NCI-H1417 treated with DMSO at 0.1 percent for 48 hours (cell line): ENCODE measurements at regions not wholly inside any gene's neighbourhood (a gene's known extent, or its start where the extent isn't known, plus 50 kb on each side); places are given as distances from the start of the nearest gene placed in this dataset.
"Not testable (repeated sequence)": the region's sequence is repeated elsewhere in the genome, so short reads cannot be mapped to it uniquely, and the experiment has no call there.

Source experiments
- DNase-seq: peaks from one replicate; lab custom pipeline; 2025; lab: John Stamatoyannopoulos, UW

DNA sequence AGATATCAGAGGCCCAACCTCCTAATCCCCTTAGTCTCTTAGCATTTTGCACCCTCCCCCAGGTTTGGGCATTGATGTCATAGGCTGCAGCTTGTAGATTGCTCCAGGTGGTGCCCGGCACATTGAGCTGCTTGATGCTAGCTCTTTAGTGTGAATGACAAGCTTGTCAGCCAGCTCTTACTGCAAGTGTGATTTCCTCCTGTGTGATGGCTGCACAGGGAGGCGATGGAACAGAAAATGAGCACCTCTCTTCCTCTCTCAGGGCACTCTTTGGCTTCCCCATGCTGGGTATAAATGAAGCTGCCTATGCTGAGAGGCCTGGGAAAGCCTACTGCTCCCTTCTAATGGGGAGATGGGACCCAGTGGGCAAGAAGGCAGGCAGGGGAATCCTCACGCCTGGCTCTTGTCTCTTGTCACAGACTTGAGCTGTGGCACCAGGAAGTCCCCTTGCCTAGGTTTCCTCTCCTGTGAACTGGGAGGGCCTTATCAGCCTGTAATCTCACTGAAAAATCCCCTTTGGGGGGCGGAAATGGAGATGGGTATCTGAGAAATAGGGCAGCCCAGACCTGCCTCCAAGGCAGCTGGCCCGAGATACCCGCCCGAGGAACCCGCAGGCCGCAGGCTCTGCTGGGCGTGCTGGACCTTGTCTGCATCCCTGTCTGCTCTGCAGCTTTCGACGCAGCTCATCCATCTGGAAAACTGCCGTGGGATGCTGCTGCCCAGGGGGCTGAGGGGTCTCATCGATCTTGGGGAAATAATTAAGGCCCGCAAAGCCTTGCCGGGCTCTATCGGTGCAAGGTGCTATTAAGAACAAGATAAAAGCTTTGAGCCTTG lies 163.5 kb upstream of the CXCR4 start:
- DNase-seq, result no peak

DNA sequence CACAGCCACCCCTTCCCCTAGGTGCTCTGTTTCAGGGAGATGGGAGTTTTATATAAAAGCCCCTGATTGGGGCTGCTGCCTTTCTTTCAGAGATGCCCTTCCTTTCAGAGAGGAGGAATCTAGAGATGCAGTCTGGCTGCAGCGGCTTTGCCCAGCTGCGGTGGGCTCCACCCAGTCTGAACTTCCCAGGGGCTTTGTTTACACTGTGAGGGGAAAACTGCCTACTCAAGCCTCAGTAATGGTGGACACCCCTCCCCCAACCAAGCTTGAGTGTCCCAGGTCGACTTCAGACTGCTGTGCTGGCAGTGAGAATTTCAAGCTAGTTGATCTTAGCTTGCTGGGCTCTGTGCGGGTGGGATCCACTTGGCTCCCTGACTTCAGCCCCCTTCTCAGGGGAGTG lies 148.4 kb upstream of the CXCR4 start:
- not testable (repeated sequence) for DNase-seq

DNA sequence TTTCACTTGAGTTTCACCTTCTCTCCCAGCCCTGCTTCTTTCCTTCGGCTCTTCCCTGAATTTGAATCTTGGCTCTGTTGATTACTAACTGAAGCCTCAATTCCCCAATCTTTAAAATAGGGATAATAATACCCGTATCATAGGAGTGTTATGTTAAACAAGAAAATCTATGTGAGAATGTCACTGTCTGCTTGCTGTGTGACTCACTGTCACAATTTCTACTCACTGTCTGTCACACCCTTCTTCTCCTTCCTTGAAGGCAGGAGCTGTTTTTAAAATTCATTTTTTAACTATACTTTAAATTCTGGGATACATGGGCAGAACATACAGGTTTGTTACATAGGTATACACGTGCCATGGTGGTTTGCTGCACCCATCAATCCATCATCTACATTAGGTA lies 141.6 kb upstream of the CXCR4 start:
- no peak for DNase-seq

DNA sequence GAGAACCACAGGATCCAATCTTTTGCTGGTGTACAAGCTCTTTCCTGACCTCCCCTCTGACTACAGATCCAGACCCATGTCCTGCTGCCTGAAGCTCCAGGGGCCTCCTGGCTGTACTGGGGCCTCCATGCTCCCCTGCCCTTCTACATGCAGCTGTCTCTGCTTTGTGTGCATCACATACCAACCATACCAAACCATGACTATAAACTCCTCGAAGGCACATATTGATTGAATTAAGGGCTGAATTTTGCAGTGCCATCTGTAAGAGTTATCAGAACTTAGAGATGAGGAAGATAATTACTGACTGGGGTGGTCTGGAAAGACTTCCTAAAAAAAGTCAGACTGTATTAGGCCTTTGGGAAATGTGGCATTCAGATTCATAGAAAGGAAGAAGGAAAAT lies 139.9 kb upstream of the CXCR4 start:
- DNase-seq, result no peak

DNA sequence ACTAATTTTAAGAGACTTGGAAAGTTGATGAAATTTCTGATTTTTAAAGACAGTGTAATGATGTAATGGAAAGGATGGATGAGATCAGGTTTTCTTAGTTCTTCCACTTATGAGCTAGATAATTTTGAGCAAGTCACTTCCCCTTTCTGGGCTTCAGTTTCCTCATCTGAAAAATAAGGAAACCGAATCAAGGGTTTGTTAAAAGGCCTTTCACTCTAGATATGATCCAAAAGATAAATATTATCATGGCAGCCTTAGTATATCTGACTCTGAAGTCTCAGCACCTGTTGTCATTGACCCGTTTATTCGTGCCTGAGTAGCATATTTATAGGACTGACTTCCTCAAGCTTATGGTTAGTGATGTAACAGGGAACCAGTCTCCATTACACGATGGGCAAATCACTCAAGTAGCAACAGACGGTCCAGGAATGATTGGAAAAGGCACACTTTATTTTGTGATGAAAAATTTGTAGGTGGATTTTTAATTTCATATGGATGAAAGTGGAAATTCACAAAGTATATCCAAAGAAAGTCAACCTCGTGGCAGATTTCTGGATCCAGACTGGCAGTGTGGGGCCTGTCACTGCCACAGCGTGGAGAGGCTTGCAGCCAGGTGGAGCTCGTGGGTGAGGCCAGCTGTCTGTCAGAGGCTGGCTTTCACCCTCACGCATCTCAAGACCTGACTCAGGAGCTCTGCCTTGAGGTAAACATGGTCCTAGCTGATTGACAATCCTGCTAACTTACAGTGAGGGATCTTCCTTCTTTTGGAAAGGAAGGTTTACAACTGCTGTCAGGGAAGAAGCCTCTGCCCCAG lies 137.9 kb upstream of the CXCR4 start:
- no peak for DNase-seq

DNA sequence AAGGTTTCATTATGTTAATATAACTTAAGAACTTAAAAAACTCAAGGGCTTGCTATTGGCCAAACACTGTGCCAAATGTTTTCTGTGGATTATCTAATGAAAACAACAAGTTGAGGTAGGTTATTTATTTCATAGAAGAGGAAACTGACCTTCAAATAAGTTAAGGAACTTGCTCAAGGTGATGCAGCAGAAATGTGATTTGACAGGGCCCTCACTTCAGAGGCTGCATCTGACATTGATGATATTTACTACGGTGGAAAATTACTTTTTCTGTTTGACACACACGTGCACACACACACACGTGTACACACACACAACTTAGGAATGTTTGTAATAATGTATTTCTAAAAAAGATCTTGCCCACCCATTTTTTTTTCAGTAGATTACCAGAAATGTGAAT lies 137.2 kb upstream of the CXCR4 start:
- DNase-seq, result no peak

DNA sequence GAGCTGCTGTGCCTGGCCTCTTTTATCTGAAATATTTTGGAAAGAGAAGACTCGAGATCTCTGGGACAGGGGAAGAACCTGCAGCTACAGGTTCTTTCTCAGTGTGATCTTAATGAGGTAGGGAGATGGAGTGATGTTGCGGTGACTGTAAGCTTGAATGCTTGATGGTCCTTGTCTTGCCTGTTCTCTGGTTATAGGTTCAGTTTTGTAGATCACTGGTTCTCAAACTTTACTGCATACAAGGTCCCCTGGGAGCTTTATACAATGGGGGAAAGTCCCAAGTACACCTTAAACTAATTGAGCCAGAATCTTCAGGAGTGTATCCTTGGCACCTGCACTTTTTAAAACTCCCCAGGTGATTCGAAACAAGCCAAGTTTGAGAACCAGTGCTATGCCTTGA lies 136.7 kb upstream of the CXCR4 start:
- DNase-seq, result no peak

DNA sequence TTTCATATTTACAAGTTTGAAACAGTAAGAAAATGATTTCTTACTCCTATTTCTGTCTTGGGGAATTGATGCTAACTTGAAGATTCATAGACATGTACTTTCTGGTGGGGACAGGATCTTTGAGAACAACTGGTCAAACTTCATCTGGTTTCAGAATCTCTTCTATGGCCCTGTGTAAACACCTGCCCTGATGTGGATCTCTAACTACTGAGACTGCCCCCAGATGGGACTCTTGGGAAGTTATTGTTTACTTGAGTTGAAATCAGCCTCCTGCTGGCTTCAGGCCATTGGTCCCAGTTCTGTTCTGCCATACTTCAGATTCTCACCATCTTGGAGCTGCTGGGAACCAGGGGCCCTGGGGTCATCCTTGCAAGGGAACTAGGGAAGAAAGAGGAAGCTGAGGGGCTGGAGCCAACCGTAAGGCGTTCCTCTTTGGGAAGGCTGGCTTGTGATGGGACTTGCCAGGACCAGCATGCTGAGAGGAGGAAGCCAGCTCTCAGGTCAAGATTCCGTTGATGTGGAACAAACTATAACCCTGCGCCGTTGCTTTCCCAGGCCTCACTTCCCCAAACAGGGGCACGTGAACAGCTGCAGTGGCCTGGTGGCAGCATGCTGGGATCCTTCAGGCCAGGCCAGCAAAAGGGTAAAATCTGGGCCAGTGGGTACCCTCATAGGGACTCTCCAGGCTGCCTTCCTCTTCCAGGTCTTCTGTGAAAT lies 135.5 kb upstream of the CXCR4 start:
- no peak for DNase-seq

DNA sequence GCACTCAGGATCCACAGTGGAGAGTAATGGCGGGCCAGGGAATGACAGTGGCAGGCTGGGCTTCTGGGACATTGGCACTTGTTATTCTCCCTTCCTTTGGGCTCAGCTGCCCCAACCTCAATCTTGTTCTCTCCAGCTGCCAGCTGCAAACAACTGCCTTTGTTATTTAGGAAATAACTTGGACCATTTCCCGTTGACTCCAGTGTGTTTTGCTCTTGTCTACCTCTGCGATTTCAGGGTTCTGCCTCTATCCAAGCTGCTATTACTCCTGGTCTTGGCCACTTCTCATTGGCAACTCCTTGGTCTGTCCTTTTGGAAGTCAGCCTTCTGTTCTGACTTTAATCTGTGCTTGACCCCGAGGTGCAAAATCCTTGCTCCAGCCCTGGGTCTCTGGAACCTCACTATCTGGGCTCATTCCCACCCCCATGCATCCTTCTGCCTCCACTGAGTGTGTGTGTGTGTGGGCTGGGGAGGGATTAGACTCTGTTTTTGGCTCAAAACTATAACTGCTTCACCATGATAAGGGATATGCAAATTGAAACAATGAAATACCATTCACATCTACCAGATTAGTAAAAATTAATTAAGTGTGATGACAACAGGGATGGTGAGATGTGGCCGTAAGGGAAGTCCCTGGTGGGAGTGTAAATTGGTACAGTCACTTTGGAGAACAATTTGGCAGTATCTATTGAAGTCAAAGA lies 134.1 kb upstream of the CXCR4 start:
- DNase-seq, result no peak

DNA sequence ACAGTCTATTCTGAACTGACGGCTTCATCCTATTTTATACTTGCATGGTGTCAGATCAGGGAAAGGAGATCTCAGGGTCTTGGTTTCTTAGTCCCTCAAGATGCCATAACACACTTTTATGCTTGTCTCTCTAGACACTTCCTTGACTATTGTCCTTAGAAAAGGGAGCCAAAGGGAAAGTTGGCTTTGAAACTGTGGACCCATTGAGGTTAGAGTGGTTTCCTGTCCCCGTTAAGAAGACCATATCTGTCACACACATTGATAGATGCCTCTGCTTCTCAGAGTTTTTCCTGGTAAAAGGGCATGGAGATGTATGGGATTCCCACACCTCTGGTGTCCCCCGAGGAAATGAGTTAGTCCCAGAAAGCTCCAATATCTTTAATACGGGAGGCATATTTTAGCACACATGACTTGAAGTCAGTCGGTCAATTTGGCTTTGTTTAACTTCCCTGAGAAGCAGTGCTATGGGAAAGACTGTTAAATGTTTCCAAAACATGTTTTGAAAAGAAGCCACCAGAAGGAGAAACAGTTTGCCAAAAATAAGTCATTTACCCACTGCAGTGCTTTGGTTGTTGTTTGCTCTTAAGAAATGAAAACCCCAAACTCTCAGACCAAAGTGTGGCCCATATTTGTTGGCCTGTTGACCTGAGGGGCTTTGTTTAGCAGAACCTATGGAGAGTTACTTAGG lies 133.4 kb upstream of the CXCR4 start:
- no peak for DNase-seq

DNA sequence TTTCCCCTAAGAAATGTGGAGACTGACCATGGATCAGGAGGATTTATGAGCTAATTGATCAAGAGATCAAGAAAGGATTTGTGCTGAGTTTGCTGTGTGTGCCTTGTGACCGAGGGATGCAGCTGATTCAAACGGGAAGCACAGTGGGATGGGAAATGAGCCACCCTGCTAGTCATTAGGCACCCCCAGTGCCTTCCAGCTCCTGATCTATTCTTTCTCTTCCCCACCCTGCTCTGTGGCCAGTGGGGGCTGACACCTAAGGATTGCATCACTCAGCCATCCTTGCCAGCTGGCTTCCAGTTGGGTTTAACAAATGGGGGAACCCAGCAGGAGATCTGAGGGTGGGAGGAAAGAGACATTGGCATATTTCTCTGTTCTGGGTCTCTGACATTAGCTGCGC lies 132.2 kb upstream of the CXCR4 start:
- DNase-seq, result no peak

DNA sequence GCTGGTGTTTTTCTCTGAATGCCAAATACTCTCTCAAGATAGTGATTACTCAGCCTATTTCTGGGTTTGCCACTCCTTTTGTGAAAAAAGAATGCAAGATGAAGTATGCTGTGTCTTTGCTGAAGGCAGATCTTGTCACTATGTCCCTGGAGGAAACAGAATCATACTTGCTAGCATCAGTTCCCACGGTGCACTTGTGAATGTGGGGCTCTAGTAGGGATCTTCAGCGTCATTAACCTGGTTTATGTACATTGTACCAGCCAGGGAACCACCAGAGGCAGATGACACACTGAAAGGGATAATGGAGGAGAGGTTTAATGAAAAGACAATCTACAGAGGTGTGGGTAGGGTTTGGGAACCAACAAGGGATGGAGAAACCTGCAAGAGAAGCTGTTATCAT lies 131.0 kb upstream of the CXCR4 start:
- DNase-seq, result no peak

DNA sequence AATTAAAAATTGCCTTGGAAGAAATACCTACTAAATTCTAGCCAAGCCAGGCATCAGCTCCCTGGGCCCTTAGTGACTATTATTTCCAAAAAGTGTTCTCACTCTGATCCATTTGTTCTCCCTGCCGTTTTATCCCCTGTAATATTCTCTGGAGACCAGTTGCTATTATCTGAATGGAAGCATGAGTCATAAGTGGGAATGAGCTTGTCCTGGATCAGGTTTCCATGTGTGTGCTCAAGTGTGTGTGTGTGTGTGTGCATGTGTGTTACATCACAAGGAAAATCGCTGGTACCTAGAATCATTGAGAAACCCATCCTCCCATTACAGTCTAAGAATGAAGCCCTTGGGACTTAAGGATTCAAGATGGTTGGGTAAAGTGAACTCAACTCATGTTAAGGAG lies 130.3 kb upstream of the CXCR4 start:
- no peak for DNase-seq

DNA sequence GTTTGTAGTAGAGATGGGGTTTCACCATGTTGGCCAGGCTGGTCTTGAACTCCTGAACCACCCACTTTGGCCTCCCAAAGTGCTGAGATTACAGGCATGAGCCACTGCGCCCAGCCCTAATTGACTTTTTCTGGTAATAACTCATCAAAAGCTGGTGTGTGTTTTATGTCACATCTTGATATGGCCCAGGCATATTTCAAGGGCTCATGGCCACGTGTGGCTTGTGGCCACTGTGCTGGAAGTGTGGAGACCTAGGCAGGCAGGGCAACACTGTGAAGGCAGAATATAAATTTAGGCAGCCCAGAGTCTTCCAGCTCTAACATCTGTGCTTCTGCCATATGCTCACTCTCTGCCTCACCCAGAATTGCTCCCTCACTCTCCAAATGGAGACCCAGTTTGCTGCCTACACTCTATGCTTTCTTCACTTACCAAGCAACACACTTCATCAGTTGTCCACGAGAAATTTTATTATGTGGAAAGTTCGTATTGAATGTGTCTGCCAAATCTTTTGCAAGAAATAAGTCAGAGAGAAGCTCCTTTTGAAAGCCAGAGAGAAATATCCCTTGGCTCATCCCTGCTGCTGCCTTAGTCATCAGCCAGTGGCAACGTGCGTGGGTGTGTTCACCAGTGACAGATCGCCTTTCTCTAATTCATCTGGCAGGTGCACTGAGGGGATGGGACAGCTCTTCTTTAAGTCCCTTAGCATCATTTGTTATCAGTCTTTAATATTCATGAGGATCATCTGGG lies 129.4 kb upstream of the CXCR4 start:
- DNase-seq, result no peak

DNA sequence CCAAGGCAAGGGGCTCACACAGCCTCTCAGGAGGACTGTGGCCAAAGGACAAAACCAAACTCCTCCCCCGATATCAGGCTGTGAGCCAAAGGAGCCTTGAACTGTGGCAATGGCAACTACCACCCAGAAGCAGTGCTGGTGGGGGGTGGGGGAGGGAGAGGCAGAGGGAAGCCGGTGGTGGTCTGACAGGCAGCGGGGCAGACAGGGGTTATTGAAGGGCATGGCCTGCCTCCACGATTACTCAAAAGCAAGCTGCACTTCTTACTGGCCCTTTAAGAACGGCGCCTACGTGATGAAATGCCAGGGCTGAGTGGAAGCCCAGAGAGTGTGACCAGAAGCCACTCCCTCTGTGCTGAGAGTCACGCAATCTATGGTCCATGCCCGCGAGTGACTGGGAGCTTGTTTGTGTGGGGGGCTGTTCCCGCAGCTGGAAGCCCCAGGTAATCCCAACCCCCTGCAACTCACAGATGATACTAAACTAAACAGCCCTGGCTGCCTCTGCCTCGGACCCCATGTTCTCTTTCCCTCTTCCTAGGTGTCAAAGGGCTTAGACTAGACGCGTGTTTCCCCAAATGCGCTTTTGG lies 128.2 kb upstream of the CXCR4 start:
- DNase-seq, result no peak

DNA sequence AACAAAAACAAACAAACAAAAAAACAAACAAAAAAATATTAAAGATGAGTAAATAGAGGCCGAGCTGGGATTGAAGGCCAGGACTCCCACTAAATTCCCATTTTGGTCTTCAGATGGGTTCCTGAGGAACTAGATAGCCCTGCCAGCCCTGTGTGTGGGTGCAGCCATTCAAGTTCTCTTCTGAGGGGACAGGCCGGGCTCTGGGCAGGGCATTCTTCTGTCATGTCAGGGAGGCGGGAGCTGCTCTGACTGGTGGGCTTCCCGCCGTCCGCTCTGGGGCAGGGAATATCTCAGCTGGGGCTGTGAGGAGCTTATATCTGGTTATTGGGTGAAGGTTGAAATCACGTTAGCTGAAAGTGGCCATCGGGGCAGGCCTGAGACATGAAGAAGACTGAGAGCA lies 127.3 kb upstream of the CXCR4 start:
- no peak for DNase-seq

DNA sequence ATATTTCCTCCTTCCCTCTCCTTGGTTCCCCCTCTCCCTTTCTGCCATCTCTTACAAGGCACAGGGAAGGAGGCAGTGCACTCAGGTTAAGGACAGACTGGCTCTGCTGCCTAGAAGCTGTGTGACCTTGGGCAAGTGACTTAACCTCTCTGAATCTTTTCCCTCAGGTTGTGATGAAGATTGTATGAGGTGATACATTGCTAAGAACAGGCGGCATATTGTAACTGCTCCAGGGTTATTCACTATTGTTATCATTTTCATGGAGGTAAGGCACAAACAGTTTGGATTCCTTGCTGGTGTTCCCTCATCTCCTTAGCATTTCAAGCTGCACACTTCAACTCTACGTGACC lies 126.6 kb upstream of the CXCR4 start:
- DNase-seq, result no peak

DNA sequence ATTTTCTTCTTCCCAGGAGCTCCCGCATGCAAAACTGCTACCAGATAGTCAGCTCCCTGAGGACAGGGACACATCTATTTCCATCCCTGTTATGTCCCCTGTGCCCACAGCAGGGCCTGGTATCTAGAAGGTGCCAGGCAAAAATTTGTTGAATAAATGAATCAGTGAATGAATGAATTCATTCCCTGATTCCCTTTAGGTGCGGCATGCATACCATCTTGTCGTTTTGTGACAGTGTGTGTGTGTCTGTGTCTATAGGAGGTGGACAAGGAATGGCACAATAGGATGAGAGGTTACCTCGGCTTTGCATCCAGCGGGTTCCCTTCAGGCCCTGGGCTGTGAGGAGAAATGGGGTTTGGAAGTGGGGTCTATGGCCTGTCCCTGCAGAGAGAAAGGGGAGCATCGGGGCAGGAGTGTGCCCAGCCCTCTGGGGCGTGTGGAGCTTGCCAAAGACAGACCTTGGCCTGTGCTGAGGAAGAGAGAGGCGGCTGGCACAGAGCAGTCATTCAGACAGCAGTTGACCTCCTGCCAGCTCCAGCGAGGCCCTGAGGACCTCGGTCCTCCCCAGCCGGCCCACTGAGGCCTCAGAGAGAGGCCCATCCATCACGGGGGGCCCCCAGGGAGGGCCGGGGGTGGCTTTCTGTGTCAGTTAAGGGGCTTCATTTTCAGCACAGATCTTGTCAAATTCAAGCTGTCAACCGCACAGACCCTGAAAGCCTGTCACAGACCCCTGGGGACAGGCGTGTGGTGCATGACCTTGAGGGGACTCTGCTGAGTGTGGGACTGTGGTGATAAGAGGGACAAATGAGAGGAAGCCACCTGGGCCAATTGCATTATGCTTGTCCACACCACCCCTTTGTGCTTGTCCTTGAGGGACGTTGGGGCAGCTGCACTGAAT lies 125.9 kb upstream of the CXCR4 start:
- DNase-seq, result no peak

DNA sequence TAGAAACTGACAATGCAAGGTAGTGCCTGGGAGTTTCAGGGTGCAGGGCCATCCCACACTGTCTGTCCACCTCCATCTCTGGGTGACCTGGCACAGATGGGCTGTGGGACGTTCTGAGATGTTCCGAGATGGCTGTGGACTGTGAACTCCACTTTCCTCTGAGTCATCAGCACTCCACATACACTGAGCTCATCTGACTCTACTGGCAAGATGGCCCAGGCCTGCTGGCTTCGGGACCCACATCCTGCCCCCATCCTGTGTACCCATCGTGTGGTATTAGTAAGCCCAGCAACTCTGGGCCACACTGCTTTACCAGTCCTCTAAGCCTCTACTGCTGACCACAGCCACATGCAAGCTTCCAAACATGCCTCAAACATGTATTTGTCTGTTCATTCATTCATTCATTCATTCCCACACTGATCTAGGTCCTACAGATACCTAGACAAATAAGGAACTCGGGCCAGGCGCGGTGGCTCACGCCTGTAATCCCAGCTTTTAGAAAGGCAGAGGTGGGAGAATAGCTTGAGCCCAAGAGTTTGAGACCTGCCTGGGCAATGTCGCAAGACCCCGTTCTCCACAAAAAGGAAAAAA lies 124.8 kb upstream of the CXCR4 start:
- no peak for DNase-seq
